Activated B cell treated with CpG ODN at 0.5 μM for 24 hours (primary cell): ENCODE measurements at regions not wholly inside any gene's neighbourhood (a gene's known extent, or its start where the extent isn't known, plus 50 kb on each side); places are given as distances from the start of the nearest gene placed in this dataset.
"Not testable (repeated sequence)": the region's sequence is repeated elsewhere in the genome, so short reads cannot be mapped to it uniquely, and the experiment has no call there.

Source experiments
- ATAC-seq: fragments of 200-7000 bp; cut with Tn5 transposase; one replicate; pipeline ENCODE4 v1.10.0; 2021; ENCODE audit warnings: low read depth, mild to moderate bottlenecking, moderate library complexity
- CTCF ChIA-PET: fragments of 350-600 bp; sonication (Branson Sonifier 250); formaldehyde crosslinking; loops from one replicate; lab custom pipeline; 2021; ENCODE audit warnings: antibody characterized with exemption; lab: Charles Lee
- POLR2A ChIA-PET: fragments of 350-600 bp; sonication (Branson Sonifier 250); formaldehyde crosslinking; loops from one replicate; lab custom pipeline; 2021; ENCODE audit warnings: antibody characterized with exemption; lab: Charles Lee
- DNase-seq: peaks from one replicate; pipeline ENCODE4 v3.0.0; 2022
- H3K27ac Mint-ChIP-seq: one replicate; pipeline ENCODE4 v1.8.0; 2020; ENCODE audit warnings: mixed read lengths
- H3K27me3 Mint-ChIP-seq: one replicate; pipeline ENCODE4 v1.8.0; 2021; ENCODE audit warnings: mixed read lengths
- H3K36me3 Mint-ChIP-seq: one replicate; pipeline ENCODE4 v1.8.0; 2021; ENCODE audit warnings: low read depth, mixed read lengths
- H3K4me1 Mint-ChIP-seq: one replicate; pipeline ENCODE4 v1.8.0; 2021; ENCODE audit warnings: mixed read lengths
- H3K4me3 Mint-ChIP-seq: one replicate; pipeline ENCODE4 v1.8.0; 2020; ENCODE audit warnings: mild to moderate bottlenecking, mixed read lengths
- H3K9me3 Mint-ChIP-seq: one replicate; pipeline ENCODE4 v1.8.0; 2020; ENCODE audit warnings: mixed read lengths
- CTCF ChIP-seq: fragments of 200-600 bp; IDR thresholded peaks from one replicate; pipeline ENCODE4 v1.8.0; 2022; ENCODE audit warnings: antibody characterized with exemption, mild to moderate bottlenecking
- intact Hi-C: fragments of 100-400 bp; cut with micrococcal nuclease; formaldehyde crosslinking; loops from one replicate; pipeline ENCODE4 v1.15.1; 2024

DNA sequence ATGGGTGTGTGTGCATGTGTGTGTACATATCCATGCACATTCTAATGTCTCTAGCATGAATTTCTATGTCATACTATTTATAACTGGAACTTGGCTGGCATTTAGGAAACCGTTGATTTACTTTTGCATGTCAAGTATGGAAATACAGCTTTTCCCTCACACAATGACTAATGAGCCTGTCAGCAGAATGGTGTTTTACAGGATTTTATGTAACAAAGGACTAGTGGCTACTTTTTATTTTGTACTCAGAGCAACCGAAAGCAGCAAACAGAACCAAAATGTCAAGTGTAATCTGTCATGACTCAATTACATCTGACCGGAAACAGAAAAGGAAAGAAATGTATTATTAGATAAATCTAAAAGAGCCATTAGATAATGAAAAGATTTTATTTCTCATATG lies 1911.5 kb upstream of the AGA start:
- ATAC-seq (no peak), DNase-seq (no peak)
- Mint-ChIP-seq H3K4me1 (no peaks in the 10 kb centered on the region), H3K9me3 (peaks cover 7% of the 10 kb centered on the region), H3K27ac (no peak overlapping the region), H3K27me3 (no peaks in the 10 kb centered on the region), H3K4me3 (no peak overlapping the region), H3K36me3 (no peaks in the 10 kb centered on the region)
- ChIA-PET CTCF (no interaction called here), POLR2A (no interaction called here)
- TF ChIP-seq CTCF = no peak
- intact Hi-C loops = no loop called here

- Mint-ChIP-seq H3K4me1 (no peaks in the 10 kb centered on the region), H3K36me3 (no peaks in the 10 kb centered on the region), H3K4me3 (no peak overlapping the region), H3K27me3 (no peaks in the 10 kb centered on the region), H3K9me3 (peaks cover 3% of the 10 kb centered on the region), H3K27ac (no peak overlapping the region)
- DNase-seq = no peak
- ATAC-seq = no peak
- TF ChIP-seq CTCF = no peak
- ChIA-PET POLR2A (no interaction called here), CTCF (no interaction called here)
- intact Hi-C loops = no loop called here
Observed at GRCh38 chr4:179361978-179362486, 1919.8 kb upstream of the AGA start.

GRCh38 chr4:179365932-179366331 lies 1923.7 kb upstream of the AGA start:
- H3K36me3 Mint-ChIP-seq, DNase-seq, H3K4me3 Mint-ChIP-seq, intact Hi-C loops, CTCF ChIA-PET, H3K9me3 Mint-ChIP-seq, H3K27me3 Mint-ChIP-seq, H3K27ac Mint-ChIP-seq, POLR2A ChIA-PET, ATAC-seq, H3K4me1 Mint-ChIP-seq: not testable (repeated sequence)

GRCh38 chr4:179372242-179372641 lies 1930.0 kb upstream of the AGA start:
- TF ChIP-seq CTCF = no peak
- ATAC-seq (no peak), DNase-seq (no peak)
- no peaks in the 10 kb centered on the region for H3K27me3 Mint-ChIP-seq
- no peaks in the 10 kb centered on the region for H3K4me1 Mint-ChIP-seq
- H3K36me3 Mint-ChIP-seq = no peaks in the 10 kb centered on the region
- intact Hi-C loops = no loop called here
- peaks cover 4% of the 10 kb centered on the region for H3K9me3 Mint-ChIP-seq
- ChIA-PET CTCF (no interaction called here), POLR2A (no interaction called here)
- H3K27ac Mint-ChIP-seq = no peak overlapping the region
- no peak overlapping the region for H3K4me3 Mint-ChIP-seq

DNA sequence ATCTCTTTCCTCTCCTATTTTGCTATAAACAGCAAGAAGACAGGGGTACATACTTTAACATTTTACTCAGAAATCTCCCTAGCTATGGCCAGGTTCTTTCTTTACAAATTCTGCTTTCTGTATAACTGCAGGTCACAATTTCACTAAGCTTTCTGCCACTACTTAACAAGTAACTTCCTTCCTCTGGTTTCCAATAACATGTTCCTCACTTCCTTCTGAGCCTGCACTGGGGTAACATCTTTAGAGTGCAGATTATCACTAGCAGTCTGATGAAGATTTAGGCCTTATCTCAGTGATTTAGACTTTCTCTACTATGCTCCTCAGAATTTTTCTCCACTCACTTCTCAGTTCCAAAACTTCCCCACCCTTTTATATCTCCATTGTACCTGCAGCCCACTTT lies 1930.5 kb upstream of the AGA start:
- DNase-seq = no peak
- no peak overlapping the region for H3K4me3 Mint-ChIP-seq
- ChIA-PET POLR2A (no interaction called here), CTCF (no interaction called here)
- no peaks in the 10 kb centered on the region for H3K27me3 Mint-ChIP-seq
- intact Hi-C loops = no loop called here
- ATAC-seq = no peak
- H3K4me1 Mint-ChIP-seq = no peaks in the 10 kb centered on the region
- no peaks in the 10 kb centered on the region for H3K36me3 Mint-ChIP-seq
- H3K27ac Mint-ChIP-seq = no peak overlapping the region
- H3K9me3 Mint-ChIP-seq = peaks cover 4% of the 10 kb centered on the region
- TF ChIP-seq CTCF = no peak

DNA sequence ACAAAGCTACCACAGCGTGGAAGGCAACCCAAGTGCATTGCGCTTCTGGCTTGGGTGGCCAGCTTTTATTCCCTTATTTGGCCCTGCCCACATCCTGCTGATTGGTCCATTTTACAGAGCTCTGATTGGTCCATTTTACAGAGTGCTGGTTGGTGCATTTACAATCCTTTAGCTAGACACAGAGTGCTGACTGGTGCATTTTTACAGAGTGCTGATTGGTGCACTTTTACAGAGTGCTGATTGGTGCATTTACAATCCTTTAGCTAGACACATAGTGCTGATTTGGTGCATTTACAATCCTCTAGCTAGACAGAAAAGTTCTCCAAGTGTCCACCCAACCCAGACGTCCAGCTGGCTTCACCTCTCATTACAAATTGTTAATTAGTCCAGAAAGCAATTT lies 1936.6 kb upstream of the AGA start:
- intact Hi-C loops, H3K27ac Mint-ChIP-seq, DNase-seq, H3K27me3 Mint-ChIP-seq, H3K4me1 Mint-ChIP-seq, H3K4me3 Mint-ChIP-seq, H3K36me3 Mint-ChIP-seq, ATAC-seq, H3K9me3 Mint-ChIP-seq, POLR2A ChIA-PET, CTCF ChIA-PET: not testable (repeated sequence)
